ENCODE measurements at regions not wholly inside any gene's neighbourhood (a gene's known extent, or its start where the extent isn't known, plus 50 kb on each side); places are given as distances from the start of the nearest gene placed in this dataset.

DNA sequence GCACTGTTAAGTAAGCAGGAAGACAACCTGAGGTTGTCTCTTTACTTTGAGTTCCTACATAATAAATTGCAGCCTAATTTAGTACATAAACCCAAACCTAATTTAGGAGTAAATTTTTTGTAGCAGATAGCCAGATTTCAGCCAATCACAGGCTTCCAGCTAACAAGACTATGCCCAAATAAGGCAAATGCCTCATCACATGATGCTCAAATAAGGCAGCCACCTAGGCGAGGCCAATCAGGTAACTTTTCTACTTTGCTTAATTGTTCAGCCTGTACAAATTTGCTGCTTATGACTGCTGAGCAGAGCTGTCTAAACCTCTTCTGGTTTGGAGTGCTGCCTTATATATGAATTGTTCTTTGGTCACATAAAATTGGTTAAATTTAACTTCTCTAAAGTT lies 1118.7 kb upstream of the TMEM132C start:
- no peak for TF ChIP-seq POLR2AphosphoS5 (IDR thresholded peaks at IDR 0.05)
- no peak for TF ChIP-seq CTCF (IDR thresholded peaks at IDR 0.05)
- no peak for TF ChIP-seq POLR2A (IDR thresholded peaks at IDR 0.05; ENCODE audit: low read depth)
